ENCODE measurements at regions not wholly inside any gene's neighbourhood (a gene's known extent, or its start where the extent isn't known, plus 50 kb on each side); places are given as distances from the start of the nearest gene placed in this dataset.

DNA sequence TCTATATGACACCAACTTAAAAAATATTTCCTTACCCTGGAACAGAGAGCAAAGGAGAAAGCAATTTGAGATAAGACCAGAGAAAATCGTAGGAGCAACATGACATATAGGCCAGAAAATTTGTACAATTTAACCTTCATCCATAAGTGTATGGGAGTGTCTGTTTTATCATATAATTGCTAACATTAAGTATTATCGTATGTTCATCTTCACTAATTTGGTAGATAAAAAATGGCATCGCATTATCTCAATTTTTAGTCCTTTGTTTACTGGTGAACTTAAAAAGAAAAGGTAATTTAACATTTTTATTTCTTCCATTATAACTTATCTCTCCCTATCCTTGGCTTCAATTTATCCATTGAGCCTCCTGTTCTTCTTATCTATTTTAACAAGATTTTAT, 873.4 kb downstream of the KCNMA1 start:
- TF ChIP-seq CTCF (IDR thresholded peaks at IDR 0.05), result no peak
- TF ChIP-seq POLR2A (IDR thresholded peaks at IDR 0.05), result no peak

Data from lower leg skin (tissue), 3 donors.